ENCODE measurements at regions not wholly inside any gene's neighbourhood (a gene's known extent, or its start where the extent isn't known, plus 50 kb on each side); places are given as distances from the start of the nearest gene placed in this dataset.
"Not testable (repeated sequence)": the region's sequence is repeated elsewhere in the genome, so short reads cannot be mapped to it uniquely, and the experiment has no call there.

- no peak for DNase-seq (ENCODE audit: low spot score)
Observed at GRCh38 chr6:13874191-13874549, 50.6 kb upstream of the RNF182 start.

- peak; percentile 44 for DNase-seq (ENCODE audit: low spot score)
Observed at GRCh38 chr6:13873288-13874190, 51.2 kb upstream of the RNF182 start.

- DNase-seq (ENCODE audit: low spot score): no peak
Observed at GRCh38 chr6:13872681-13873080, 52.1 kb upstream of the RNF182 start.

GRCh38 chr6:13872006-13872405 lies 52.7 kb upstream of the RNF182 start:
- DNase-seq (ENCODE audit: low spot score): not testable (repeated sequence)

- DNase-seq (ENCODE audit: low spot score): peak; percentile 4
Observed at GRCh38 chr6:13870214-13870830, 54.4 kb upstream of the RNF182 start.

- no peak for DNase-seq (ENCODE audit: low spot score)
Observed at GRCh38 chr6:13868236-13868635, 53.9 kb upstream of the MCUR1 start.

GRCh38 chr6:13866301-13866700 lies 51.9 kb upstream of the MCUR1 start:
- DNase-seq (ENCODE audit: low spot score): no peak

GRCh38 chr6:13865141-13865540 lies 50.8 kb upstream of the MCUR1 start:
- DNase-seq (ENCODE audit: low spot score): no peak

- not testable (repeated sequence) for DNase-seq (ENCODE audit: low spot score)
Observed at GRCh38 chr6:13864669-13865068, 50.3 kb upstream of the MCUR1 start.
